ENCODE measurements at regions not wholly inside any gene's neighbourhood (a gene's known extent, or its start where the extent isn't known, plus 50 kb on each side); places are given as distances from the start of the nearest gene placed in this dataset.
"Not testable (repeated sequence)": the region's sequence is repeated elsewhere in the genome, so short reads cannot be mapped to it uniquely, and the experiment has no call there.

DNA sequence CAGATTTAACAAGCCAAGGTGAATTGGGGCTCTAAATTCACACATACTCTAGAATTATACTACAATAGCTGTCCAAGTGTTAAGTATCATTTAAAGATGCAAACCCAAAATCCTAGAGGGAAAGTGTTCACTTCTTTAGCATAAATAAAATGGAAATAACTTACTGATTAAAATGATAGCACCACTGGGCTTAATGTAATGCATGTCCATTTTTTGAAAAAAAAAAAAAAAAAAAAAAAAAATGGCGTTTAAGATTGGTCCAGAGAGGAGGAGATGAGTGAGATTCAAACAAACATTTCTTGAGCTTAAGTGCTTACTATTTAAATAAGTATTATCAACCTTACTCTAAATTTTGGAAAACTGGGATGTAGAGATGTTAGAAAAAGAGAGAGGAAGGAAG is 251.5 kb upstream of the CWC22 start:
- DNase-seq, result no peak

- DNase-seq, result no peak
These were observed 251.0 kb upstream of the CWC22 start for GRCh38 chr2:180258041-180258537.

DNA sequence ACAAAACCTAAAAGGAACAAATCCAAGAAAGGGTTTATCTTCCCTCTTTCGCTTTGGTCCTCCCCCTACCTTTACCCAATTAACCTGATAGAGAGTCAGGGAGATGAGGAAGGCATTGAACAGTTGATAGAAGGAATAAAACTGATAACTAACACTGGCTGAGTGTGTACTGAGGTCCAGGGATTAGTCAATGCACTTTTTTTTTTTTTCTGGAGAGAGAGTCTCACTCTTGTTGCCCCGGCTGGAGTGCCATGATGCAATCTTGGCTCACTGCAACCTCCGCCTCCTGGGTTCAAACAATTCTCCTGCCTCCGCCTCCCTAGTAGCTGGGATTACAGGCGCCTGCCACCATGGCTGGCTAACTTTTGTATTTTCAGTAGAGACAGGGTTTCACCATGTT is 250.2 kb upstream of the CWC22 start:
- DNase-seq, result no peak

- DNase-seq, result no peak
These were observed 248.9 kb upstream of the CWC22 start for GRCh38 chr2:180255981-180256380.

DNA sequence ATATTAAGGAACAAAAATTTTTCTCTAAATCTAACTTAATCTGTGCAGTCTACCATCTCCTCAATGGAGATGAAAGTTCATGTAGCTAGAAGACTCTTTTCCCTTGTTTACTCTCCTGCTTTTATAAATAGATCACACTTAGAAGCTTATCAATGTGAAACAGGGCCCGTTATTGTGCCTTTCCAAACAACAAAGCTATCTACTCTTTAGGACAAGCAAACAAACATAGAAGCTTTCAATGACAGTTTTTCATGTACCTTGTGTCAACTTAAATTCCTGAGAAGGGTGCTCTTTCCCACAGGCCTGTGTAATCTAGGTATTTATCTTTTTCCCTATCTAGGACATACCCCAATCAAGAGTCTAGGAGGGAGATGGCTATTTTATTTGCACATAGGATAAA is 247.8 kb upstream of the CWC22 start:
- DNase-seq, result no peak

- DNase-seq, result no peak
These were observed 240.6 kb upstream of the CWC22 start for GRCh38 chr2:180247658-180248057.

DNA sequence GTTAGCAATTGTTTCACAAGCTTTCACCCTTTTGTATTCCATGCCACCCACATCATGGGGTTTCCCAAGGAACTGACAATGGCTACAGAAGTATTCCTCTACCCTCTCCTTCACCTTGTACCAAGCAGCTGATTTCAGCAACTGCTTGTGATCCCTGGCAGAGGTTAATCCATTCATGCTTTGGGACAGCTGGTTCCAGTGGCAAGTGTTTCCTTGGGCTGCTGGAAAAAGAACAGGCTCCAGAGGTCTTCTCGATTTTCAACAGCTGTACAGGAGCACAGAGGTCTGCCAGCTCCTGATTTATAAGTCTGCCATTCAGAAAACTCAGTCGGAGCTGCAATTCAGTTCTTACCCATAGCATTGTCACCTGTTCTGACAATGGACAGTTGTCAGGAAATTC is 239.2 kb upstream of the CWC22 start:
- no peak for DNase-seq

GRCh38 chr2:180240774-180241173 is 233.7 kb upstream of the CWC22 start:
- no peak for DNase-seq

DNA sequence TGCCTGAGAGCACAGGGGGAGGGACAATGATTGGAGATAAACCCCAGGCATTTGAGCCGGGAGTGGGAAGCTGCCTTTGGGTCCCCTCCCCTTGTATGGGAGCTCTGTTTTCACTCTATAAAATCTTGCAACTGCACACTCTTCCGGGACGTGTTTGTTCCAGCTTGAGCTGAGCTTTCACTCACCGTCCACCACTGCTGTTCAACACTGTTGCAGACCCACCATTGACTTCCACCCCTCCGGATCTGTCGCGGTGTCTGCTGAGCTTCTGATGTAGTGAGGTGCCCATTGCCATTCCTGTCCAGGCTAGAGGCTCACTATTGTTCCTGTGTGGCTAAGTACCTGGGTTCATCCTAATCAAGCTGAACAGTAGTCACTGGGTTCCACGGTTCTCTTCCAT is 231.6 kb upstream of the CWC22 start:
- DNase-seq, result no peak

DNA sequence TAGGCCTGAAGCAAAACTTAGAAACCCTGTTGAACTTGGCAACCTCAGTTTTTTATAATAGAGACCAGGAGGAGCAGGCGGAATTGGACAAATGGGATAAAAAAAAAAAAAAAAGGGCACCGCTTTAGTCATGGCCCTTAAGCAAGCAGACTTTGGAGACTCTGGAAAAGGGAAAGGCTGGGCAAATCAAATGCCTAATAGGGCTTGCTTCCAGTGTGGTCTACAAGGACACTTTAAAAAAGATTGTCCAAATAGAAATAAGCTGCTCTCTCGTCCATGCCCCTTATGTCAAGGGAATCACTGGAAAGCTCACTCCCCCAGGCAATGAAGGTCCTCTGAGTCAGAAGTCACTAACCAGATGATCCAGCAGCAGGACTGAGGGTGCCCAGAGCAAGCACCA is 229.0 kb upstream of the CWC22 start:
- DNase-seq, result not testable (repeated sequence)

- not testable (repeated sequence) for DNase-seq
These were observed 228.4 kb upstream of the CWC22 start for GRCh38 chr2:180235506-180235905.

DNA sequence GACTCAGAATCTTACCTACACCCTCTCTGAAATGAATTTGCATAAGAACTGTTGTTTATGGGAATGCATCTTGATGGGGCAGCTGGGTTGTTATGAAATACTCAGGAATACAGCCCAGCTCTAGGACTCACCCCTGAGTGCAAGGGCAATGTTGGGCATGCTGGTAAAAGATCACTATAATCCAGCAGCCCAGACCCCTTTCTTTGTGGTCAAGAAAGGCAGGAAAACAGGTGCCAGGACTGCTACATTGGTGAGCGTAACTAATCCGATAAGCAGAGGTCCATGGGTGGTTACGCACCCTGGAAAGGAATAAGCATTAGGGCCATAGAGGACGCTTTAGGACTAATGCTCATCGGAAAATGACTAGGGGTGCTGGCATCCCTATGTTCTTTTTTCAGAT is 227.9 kb upstream of the CWC22 start:
- not testable (repeated sequence) for DNase-seq

GRCh38 chr2:180231015-180231414 is 223.9 kb upstream of the CWC22 start:
- no peak for DNase-seq

DNA sequence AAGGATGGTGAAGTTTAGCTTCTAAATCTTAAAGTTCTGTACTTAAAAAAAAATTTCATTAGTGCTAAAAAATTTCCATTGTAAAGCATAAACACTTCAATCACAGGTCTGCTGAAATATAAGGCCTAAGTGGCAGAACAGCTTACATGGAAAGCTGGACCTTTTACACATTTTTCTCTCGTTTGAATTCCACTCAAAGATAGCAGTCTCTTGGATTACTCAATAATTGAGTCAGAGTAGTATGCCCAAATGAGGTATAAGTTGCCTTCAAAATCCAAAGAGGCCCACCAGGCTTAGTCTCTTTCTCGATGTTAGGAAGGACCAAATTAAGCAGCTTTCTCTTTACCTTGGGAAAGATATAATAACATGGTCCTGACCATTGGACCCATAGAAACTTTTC is 220.4 kb upstream of the CWC22 start:
- DNase-seq, result no peak

DNA sequence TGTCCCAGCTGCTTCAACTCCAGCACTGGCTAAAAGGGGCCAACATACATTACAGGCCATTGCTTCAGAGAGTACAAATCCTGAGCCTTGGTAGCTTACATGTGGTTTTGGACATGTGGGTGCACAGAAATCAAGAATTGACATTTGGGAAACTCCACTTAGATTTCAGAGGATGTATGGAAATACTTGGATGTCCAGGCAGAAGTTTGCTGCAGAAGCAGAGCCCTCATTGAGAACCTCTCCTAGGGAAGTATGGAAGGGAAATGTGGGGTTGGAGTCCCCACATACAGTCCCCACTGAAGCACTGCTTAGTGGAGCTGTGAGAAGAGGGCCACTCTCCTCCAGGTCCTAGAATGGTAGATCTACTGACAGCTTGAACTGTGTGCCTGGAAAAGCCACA is 218.0 kb upstream of the CWC22 start:
- no peak for DNase-seq

DNA sequence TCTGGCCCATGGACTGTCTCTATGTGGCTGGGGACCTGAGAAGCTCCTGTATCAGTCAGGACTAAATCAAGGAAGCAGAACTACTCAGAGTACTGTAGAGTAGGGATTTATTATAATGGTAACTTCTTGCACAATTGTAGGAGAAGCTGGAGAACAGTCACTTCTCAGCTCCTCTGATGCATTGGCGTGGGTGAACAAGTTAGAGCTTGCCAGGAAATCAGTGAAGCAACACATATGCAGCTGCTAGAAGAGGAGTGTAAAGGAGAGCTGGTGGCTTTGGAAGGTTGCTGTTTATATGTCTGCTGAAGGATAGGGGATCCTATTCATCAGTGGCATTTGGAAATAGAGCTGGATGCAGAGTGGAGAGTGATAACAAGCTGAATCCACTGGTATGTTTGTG is 215.5 kb upstream of the CWC22 start:
- no peak for DNase-seq

DNA sequence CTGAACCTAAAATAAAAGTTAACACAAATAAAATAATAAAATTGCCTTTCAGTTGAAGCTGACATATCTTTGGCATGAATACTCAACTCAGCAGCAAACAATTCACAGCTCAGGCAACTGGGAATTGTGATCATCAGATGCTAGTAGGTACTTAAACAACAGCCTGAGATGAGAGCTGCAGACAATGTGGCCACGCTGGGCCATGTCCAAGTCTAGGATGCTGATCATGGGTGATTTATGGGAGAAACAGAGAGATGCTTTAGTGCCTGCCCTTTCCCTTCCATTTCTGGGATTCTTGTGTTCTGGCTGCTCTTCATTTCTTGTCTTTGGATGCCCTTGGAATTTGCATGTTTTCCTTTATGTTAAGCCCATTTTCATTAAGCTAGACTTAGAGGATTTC is 212.4 kb upstream of the CWC22 start:
- DNase-seq, result no peak

- no peak for DNase-seq
These were observed 201.7 kb upstream of the CWC22 start for GRCh38 chr2:180208841-180209240.

- no peak for DNase-seq
These were observed 198.6 kb upstream of the CWC22 start for GRCh38 chr2:180205621-180206235.

- DNase-seq, result no peak
These were observed 196.9 kb upstream of the CWC22 start for GRCh38 chr2:180203972-180204371.

- no peak for DNase-seq
These were observed 195.4 kb upstream of the CWC22 start for GRCh38 chr2:180202467-180202951.

- DNase-seq, result no peak
These were observed 189.4 kb upstream of the CWC22 start for GRCh38 chr2:180196419-180196977.

DNA sequence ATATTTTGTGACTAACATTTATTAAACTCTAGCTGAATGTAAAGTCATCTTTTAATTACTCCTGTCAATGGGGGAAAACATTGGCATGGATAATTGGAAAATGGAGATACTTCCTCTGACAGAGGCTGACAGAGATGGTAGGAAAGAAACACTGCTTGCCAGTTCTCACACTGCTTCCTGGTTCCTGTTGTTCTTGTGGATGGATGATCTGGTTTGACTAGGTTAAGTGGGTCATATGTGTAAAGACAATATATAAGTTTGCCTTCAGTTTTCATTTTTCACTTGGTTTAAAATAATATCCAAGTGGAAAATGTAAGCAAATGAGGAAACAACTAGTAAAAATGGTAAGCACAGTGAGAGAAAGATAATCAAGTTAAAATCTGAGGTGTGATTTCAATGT is 188.8 kb upstream of the CWC22 start:
- DNase-seq, result no peak

GRCh38 chr2:180191432-180192124 is 184.5 kb upstream of the CWC22 start:
- DNase-seq, result no peak

Data from activated CD4-positive, alpha-beta T cell treated with anti-CD3 and anti-CD28 coated beads, Interleukin-2, Interleukin-6, amounts not matched to agents 100 ng/mL and 50 ng/mL, durations not matched to agents 16 hours and 8 hours (primary cell).